ENCODE measurements at regions not wholly inside any gene's neighbourhood (a gene's known extent, or its start where the extent isn't known, plus 50 kb on each side); places are given as distances from the start of the nearest gene placed in this dataset.

DNA sequence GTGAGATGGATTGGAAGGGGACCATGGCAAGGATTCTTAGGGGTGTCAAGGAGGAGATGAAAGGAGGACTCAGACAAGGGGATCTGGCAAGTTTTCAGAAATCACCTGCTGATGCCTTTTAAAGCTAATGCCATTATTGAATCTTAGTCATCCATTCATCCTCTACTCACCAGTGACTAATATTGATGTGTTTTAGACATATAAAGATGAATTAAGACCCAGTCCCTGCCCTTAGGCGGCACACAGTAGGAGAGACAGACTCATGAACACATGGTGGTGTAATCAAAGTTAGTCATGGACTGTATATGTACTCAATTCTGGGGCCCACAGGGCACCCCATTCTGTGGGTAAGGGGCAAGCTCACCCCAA is 56.5 kb upstream of the ATL2 start:
- no peaks in the 10 kb centered on the region for H3K9me3 ChIP-seq
- H3K27me3 ChIP-seq = no peaks in the 10 kb centered on the region
- TF ChIP-seq POLR2A (IDR thresholded peaks at IDR 0.05) (no peak), CTCF (IDR thresholded peaks at IDR 0.05) (no peak), EP300 (IDR thresholded peaks at IDR 0.05) (no peak)
- H3K36me3 ChIP-seq = no peaks in the 10 kb centered on the region
- H3K4me3 ChIP-seq = no peak overlapping the region
- whole genome bisulfite sequencing, 3 donors = 86 to 98% (median 90%) methylated on average over 1 of the region's 1 CpG
- intact Hi-C loops (cut with DNase I) = no loop called here
- DNase-seq = no peak
- no peak overlapping the region for H3K27ac ChIP-seq
- H3K4me1 ChIP-seq (ENCODE audit: insufficient read depth) = peaks cover 13% of the 10 kb centered on the region

- DNase-seq = peak in 1 of 5 donors; percentile 24
- Histone ChIP-seq H3K4me1 (ENCODE audit: insufficient read depth) (peaks cover 14% of the 10 kb centered on the region), H3K27me3 (no peaks in the 10 kb centered on the region), H3K9me3 (no peaks in the 10 kb centered on the region), H3K4me3 (no peak overlapping the region), H3K27ac (no peak overlapping the region), H3K36me3 (no peaks in the 10 kb centered on the region)
- 79 to 87% (median 84%) methylated on average over 7 to 8 of the region's 8 CpGs for WGBS, 3 donors
- TF ChIP-seq EP300 (IDR thresholded peaks at IDR 0.05) (no peak), CTCF (IDR thresholded peaks at IDR 0.05) (no peak)
- intact Hi-C loops (cut with DNase I) = no loop called here
These were observed 55.9 kb upstream of the ATL2 start for GRCh38 chr2:38432820-38433606.

DNA sequence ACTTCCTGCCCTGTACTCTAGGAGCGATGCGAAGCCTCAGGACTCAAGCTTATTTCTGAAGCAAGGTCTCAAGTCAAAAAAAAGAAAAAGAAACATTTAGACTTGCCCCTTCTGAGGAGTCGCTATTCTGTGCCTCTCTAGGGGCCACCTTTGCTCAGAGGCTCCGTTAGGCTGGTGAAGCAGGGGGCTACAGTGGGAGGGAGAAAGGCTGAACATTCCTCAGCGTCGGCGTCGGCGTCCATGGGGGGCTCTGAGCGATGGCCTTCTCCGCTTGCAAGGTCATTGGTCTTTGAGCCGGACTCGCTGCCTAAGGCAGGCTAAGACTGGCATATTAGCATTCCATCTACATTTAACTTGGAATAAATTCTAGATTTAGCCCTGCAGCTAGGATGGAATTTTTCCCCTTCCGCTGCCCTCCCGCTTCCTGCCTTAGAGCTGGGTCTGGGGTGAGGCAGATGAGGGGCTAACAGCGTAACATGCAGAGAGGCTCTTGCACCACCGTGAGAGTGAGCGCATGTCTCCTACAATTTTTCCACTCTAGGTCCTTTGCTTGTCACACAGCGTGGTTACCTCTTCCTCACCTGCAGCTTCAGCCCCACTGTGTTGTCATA is 53.6 kb upstream of the ATL2 start:
- no peaks in the 10 kb centered on the region for H3K9me3 ChIP-seq
- H3K4me3 ChIP-seq = no peak overlapping the region
- H3K27me3 ChIP-seq = no peaks in the 10 kb centered on the region
- peaks cover 8% of the 10 kb centered on the region for H3K4me1 ChIP-seq (ENCODE audit: insufficient read depth)
- intact Hi-C loops (cut with DNase I) = no loop called here
- whole genome bisulfite sequencing, 3 donors = 70 to 86% (median 84%) methylated on average over 19 of the region's 19 CpGs
- no peak for TF ChIP-seq POLR2A (IDR thresholded peaks at IDR 0.05)
- TF ChIP-seq CTCF (IDR thresholded peaks at IDR 0.05) = no peak
- no peak for TF ChIP-seq EP300 (IDR thresholded peaks at IDR 0.05)
- no peak overlapping the region for H3K27ac ChIP-seq
- no peak for DNase-seq
- no peaks in the 10 kb centered on the region for H3K36me3 ChIP-seq

DNA sequence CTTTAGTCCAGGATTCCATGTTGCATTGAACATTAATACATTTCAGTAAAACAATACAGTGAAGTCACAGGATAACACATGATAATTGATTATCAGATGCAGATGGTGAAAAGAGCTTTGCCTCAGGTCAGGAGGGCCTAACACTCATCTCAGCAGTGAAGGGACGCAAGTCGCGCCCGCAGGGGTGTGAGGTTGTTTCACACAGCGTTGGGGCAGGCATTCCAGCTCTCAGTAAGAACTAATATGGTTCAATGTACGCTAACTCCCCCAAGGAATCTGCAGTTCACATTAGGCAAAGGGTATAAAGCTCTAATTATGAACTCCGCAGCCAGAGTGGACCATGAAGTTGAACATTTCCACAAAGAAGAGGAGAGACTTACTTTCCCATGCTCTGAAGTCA is 53.1 kb upstream of the ATL2 start:
- no peak overlapping the region for H3K4me3 ChIP-seq
- intact Hi-C loops (cut with DNase I) = no loop called here
- H3K27me3 ChIP-seq = no peaks in the 10 kb centered on the region
- DNase-seq = no peak
- peaks cover 6% of the 10 kb centered on the region for H3K4me1 ChIP-seq (ENCODE audit: insufficient read depth)
- WGBS, 3 donors = 89 to 93% (median 93%) methylated on average over 7 of the region's 7 CpGs
- H3K27ac ChIP-seq = no peak overlapping the region
- no peaks in the 10 kb centered on the region for H3K9me3 ChIP-seq
- TF ChIP-seq CTCF (IDR thresholded peaks at IDR 0.05) (no peak), EP300 (IDR thresholded peaks at IDR 0.05) (no peak), POLR2A (IDR thresholded peaks at IDR 0.05) (no peak)
- H3K36me3 ChIP-seq = no peaks in the 10 kb centered on the region

All from ovary (tissue), 7 donors.